GM21737 (cell line): ENCODE measurements at regions not wholly inside any gene's neighbourhood (a gene's known extent, or its start where the extent isn't known, plus 50 kb on each side); places are given as distances from the start of the nearest gene placed in this dataset.

Experiments used
- ATAC-seq: cut with Tn5 transposase; IDR thresholded peaks from one replicate; pipeline ENCODE4 v1.9.1; 2021; ENCODE audit warnings: mild to moderate bottlenecking, moderate library complexity; ENCODE audit not compliant: unreplicated experiment

GRCh38 chr13:63979951-63980350, 2564.3 kb upstream of the PCDH20 start:
- no peak for ATAC-seq

- ATAC-seq, result no peak
Measured at GRCh38 chr13:63972328-63972727, 2556.7 kb upstream of the PCDH20 start.

GRCh38 chr13:63954683-63955082, 2539.0 kb upstream of the PCDH20 start:
- no peak for ATAC-seq

- no peak for ATAC-seq
Measured at GRCh38 chr13:63948045-63948444, 2532.4 kb upstream of the PCDH20 start.

GRCh38 chr13:63944911-63945310, 2529.3 kb upstream of the PCDH20 start:
- no peak for ATAC-seq

- ATAC-seq, result no peak
Measured at GRCh38 chr13:63942372-63942771, 2526.7 kb upstream of the PCDH20 start.

- ATAC-seq, result no peak
Measured at GRCh38 chr13:63938851-63939250, 2523.2 kb upstream of the PCDH20 start.

GRCh38 chr13:63910511-63910910, 2494.9 kb upstream of the PCDH20 start:
- ATAC-seq, result no peak

- ATAC-seq, result no peak
Measured at GRCh38 chr13:63909726-63910375, 2494.2 kb upstream of the PCDH20 start.

GRCh38 chr13:63902141-63902540, 2486.5 kb upstream of the PCDH20 start:
- no peak for ATAC-seq

- no peak for ATAC-seq
Measured at GRCh38 chr13:63901630-63902029, 2486.0 kb upstream of the PCDH20 start.

GRCh38 chr13:63900406-63900805, 2484.8 kb upstream of the PCDH20 start:
- ATAC-seq, result no peak

- no peak for ATAC-seq
Measured at GRCh38 chr13:63896321-63896720, 2480.7 kb upstream of the PCDH20 start.

- ATAC-seq, result no peak
Measured at GRCh38 chr13:63882052-63882451, 2466.4 kb upstream of the PCDH20 start.

- no peak for ATAC-seq
Measured at GRCh38 chr13:63880705-63881104, 2465.1 kb upstream of the PCDH20 start.

GRCh38 chr13:63873936-63874335, 2458.3 kb upstream of the PCDH20 start:
- ATAC-seq, result no peak

GRCh38 chr13:63864171-63864902, 2448.7 kb upstream of the PCDH20 start:
- ATAC-seq, result no peak

GRCh38 chr13:63855457-63856118, 2439.9 kb upstream of the PCDH20 start:
- ATAC-seq, result no peak

GRCh38 chr13:63853816-63854215, 2438.2 kb upstream of the PCDH20 start:
- no peak for ATAC-seq

- no peak for ATAC-seq
Measured at GRCh38 chr13:63851526-63851925, 2435.9 kb upstream of the PCDH20 start.

- ATAC-seq, result no peak
Measured at GRCh38 chr13:63843766-63844699, 2428.4 kb upstream of the PCDH20 start.
